ENCODE measurements at regions not wholly inside any gene's neighbourhood (a gene's known extent, or its start where the extent isn't known, plus 50 kb on each side); places are given as distances from the start of the nearest gene placed in this dataset.
"Not testable (repeated sequence)": the region's sequence is repeated elsewhere in the genome, so short reads cannot be mapped to it uniquely, and the experiment has no call there.

GRCh38 chr14:100000398-100000797 is 64.8 kb upstream of the EVL start:
- not testable (repeated sequence) for TF ChIP-seq POLR2A, CTCF (IDR thresholded peaks at IDR 0.05)

Data from adrenal gland (tissue), 5 donors.